A172 (cell line): ENCODE measurements at regions not wholly inside any gene's neighbourhood (a gene's known extent, or its start where the extent isn't known, plus 50 kb on each side); places are given as distances from the start of the nearest gene placed in this dataset.

Source experiments
- DNase-seq: peaks from one replicate; pipeline ENCODE4 v3.0.0-alpha.2; 2015; ENCODE audit warnings: low spot score

DNA sequence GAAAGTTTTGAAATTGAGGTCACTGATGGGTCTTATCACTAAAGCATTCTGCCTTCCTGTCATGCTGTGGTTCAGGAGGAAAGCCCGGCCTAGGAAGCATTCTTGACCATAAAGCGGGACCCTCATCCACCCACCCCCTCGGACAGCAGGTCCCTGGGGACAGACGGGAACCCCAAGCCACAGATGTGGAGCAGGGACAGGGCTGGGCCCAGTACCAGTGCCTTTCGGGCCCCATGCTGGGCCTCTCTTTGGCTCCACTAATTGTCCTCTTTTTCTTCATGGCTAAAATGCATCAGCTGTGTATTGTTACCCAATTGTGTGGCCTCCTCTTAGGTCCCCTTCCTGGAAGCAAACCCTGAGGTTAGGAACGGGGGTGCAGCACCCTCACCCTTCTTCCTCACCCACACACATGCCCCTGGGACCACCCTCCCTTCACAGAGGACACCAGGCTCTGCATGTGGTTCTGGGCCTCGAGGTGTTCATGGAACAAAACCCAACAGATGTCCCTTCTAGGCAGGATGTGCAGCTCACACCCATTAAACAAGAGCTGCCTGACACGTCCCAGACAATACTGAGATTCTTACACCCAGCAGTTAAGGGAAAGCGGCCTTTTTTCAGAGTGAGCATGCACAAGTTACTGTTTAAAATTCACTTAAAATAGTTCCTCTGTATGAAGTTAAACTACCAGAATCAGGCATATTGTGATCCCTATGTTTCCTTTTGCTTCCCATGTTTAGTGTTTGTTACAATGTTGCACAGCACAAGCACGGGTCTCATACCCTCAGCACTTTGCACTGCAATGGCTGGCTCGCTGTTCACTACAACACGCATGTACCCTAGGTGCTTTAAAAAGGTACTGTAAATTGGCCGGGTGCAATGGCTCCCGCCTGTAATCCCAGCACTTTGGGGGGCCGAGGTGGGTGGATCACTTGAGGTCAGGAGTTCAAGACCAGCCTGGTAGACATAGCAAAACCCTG, 807.6 kb downstream of the BRD1 start:
- DNase-seq: no peak

GRCh38 chr22:49018601-49019000, 809.1 kb downstream of the BRD1 start:
- no peak for DNase-seq

DNA sequence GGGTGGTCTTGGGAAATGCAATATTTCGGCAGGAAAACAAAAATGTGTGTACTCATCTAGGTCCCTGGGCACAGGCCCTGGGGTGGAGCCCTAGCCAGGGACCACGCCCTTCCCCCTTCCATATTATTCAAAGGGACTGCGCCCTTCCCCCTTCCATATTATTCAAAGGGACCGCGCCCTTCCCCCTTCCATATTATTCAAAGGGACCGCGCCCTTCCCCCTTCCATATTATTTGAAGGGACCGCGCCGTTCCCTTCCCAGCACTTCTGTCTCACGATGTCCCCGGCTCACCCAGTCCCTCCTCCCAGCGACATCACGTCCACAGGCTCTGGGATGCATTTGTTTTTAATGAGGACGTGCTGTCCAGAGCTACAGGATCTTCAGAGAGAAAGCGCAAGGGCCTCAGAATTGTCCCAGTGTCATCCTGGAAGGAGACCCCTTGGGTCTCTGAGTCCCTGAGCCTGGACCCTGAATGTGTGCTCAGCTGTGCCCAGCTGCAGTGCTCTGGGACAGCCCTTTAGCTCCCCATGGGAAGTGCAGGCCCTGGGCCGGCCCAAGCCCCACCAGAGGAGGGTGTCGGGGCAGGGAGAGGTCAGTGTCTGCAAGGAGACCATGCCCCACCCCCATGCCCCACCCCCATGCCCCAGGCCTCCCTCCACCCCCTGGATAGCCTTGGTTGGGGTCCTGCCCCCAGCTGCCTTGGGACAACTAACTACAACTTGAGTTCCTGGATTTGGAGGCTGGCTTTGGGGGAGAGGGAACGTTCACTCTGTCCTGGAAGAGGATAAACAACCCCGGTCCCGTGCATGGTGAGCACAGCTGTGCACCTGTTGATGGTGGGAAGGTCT, 810.0 kb downstream of the BRD1 start:
- no peak for DNase-seq

DNA sequence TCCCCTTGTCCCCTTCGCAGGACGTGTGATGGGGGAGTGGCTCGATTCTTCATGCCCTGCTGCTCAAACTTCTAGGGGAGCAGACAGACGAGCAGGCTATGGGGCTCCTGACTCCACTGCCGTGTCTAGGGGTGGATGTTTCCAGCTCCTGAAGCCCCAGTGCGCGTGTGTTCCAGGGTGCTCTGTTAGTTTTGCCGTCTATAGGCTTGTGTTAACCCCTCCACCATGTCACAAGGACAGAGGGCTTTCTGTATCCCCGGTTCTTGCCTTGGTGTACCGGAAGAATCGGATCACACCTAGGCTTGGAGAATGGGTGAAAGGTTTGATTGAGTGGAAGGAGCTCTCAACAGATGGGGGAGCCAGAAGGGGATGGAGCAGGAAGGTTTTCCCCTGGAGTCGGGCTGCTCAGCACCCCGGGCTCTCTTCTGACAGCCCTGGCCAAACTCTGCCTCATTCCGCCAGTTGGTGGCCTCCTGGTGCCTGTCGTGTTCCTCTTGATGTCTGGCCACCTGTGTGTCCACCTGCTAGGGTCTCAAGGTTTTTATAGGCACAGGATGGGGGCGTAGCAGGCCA, 810.7 kb downstream of the BRD1 start:
- no peak for DNase-seq

- DNase-seq: no peak
These were observed 811.4 kb downstream of the BRD1 start for GRCh38 chr22:49015993-49016908.

GRCh38 chr22:49015459-49015858, 812.2 kb downstream of the BRD1 start:
- no peak for DNase-seq

DNA sequence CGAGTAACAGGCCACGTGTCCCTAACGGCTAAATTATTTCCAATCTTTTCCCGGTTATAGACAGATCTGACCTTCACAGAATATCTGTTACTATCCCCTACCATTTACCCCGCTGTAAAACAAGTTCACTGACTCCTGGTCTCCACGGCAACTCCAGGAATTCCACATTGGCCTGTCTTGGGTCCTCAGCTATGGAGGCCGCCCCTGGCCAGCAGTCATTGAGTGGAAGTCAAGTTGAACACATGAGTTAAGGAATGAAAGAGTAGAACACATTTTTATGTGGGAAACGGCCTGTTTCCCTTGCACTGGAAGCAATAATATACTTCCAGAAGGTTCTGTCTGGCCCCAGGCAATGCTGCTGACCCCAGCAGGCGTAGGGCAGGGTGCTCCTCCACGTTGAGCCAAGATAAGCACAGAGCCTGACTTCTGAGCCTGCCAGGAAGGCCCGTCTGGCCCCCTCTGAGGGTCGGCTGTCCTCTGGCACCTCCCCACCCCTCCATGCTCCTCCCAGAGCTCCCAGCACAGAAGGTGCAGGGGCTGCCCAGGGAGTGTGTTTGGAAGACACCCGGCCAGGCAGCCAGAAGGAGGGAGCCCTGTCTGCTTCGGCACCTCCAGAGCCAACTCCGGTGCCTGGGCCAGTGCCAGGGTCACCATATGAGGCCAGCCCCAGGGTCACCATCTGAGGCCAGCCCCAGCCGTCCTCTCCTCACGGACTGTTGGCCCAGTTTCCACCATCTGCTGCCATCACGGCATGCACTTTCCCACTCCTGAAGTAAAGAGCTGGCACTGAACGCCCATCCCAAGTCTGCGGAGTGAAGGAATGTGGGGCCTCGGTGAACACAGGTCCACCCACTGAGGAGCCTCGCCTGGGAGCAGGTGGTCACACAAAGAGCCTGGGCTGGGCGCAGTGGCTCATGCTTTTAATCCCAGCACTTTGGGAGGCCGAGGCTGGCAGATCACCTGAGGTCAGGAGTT, 813.2 kb downstream of the BRD1 start:
- DNase-seq: no peak

DNA sequence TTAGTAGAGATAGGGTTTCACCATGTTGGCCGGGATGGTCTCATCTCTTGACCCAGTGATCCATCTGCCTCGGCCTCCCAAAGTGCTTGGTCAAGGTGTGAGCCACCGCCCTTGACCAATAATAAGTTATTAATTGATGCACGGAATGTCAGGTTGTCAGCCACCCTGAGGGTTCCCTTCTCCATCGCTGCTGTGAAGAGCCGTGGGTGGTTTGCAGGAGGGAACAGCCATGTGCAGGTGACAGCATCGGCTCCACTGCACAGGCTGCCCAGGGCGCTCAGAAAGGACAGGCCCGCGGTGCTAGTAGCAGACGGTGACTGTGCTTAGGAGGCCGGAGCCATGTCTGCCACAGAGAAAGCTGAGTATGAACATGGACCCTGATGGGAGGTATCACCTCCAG, 814.0 kb downstream of the BRD1 start:
- DNase-seq: no peak

GRCh38 chr22:49012712-49013395, 814.8 kb downstream of the BRD1 start:
- no peak for DNase-seq

- no peak for DNase-seq
These were observed 815.7 kb downstream of the BRD1 start for GRCh38 chr22:49011769-49012648.

GRCh38 chr22:49011379-49011768, 816.3 kb downstream of the BRD1 start:
- no peak for DNase-seq

GRCh38 chr22:49010901-49011300, 816.8 kb downstream of the BRD1 start:
- no peak for DNase-seq

- DNase-seq: no peak
These were observed 817.4 kb downstream of the BRD1 start for GRCh38 chr22:49010070-49010863.

DNA sequence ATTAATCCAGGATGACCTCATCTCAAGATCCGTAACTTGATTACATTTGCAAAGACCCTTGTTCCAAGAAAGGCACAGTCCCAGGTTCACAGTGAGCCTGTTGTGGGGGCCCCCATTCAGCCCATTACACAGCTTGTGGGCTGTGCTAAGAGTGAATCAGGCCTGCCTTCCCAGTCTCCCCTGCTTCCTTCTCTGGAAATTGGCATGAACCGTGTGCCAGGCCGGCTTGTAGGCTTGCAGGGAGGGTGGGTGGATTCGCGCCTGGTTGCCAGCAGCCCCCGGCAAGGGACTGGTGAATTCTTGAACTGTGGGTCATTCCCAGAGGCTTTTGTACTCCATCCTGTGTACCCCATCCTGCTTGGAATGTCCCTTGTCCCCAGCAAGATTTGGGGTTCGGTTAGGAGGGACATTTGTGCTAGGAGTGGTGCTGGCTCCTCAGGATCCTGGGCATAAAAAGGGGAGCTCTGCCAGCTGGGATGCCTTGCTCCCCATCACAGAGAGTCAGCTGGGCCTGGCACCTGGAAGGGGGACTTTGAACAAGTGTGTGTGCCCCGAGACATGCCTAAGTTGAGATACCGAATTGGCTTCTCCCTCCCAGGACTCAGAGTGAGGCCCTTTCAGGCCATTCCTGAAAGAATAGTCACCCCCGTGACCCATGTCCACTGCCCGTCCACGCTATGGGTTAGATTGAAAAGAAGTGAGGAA, 818.2 kb downstream of the BRD1 start:
- no peak for DNase-seq

DNA sequence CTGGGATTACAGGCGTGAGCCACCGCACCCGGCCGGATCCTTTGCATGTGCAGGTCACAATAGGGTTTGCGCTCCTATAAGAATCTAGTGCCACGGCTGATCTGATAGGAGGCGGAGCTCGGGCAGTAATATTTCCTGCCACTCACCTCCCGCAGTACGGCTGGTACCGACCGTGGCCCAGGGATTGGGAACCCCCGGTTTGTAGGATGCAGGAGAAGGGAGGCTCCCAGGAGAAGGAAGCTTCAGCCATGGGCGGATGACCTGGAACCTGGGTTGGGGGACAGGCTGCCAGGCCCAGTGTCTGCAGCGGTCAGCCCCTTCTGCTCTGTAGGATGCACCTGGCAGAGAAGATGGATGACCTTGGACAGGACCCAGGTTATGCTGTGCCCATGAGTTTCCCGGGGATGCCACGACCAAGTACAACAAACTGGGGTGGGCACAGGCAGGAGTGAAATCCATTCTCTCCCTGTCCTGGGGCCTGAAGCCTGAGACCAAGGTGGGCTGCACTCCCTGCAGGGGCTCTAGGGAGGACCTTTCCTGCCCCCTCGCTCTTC, 818.9 kb downstream of the BRD1 start:
- DNase-seq: no peak

GRCh38 chr22:49007013-49007653, 820.5 kb downstream of the BRD1 start:
- no peak for DNase-seq
